HG02938 (cell line): ENCODE measurements at regions not wholly inside any gene's neighbourhood (a gene's known extent, or its start where the extent isn't known, plus 50 kb on each side); places are given as distances from the start of the nearest gene placed in this dataset.
"Not testable (repeated sequence)": the region's sequence is repeated elsewhere in the genome, so short reads cannot be mapped to it uniquely, and the experiment has no call there.

ENCODE experiments used
- ATAC-seq: cut with Tn5 transposase; IDR thresholded peaks from one replicate; pipeline ENCODE4 v1.9.1; 2021; ENCODE audit warnings: mild to moderate bottlenecking, moderate library complexity; ENCODE audit not compliant: unreplicated experiment

GRCh38 chr14:49946320-49947141 is 53.6 kb downstream of the ARF6 start:
- ATAC-seq, result no peak

- no peak for ATAC-seq
Measured at GRCh38 chr14:49947506-49947905, 54.6 kb downstream of the ARF6 start.

- no peak for ATAC-seq
Measured at GRCh38 chr14:49950275-49951228, 57.7 kb downstream of the ARF6 start.

GRCh38 chr14:49951229-49951607 is 58.3 kb downstream of the ARF6 start:
- ATAC-seq, result no peak

- ATAC-seq, result no peak
Measured at GRCh38 chr14:49951691-49952345, 58.9 kb downstream of the ARF6 start.

- ATAC-seq, result no peak
Measured at GRCh38 chr14:49953196-49953595, 60.3 kb downstream of the ARF6 start.

- ATAC-seq, result no peak
Measured at GRCh38 chr14:49954171-49954631, 61.3 kb downstream of the ARF6 start.

GRCh38 chr14:49955024-49955423 is 62.1 kb downstream of the ARF6 start:
- ATAC-seq, result no peak

- ATAC-seq, result no peak
Measured at GRCh38 chr14:49957089-49957852, 64.4 kb downstream of the ARF6 start.

GRCh38 chr14:49959822-49960408 is 67.0 kb downstream of the ARF6 start:
- no peak for ATAC-seq

GRCh38 chr14:49960453-49960852 is 67.6 kb downstream of the ARF6 start:
- no peak for ATAC-seq

GRCh38 chr14:49961270-49962222 is 68.7 kb downstream of the ARF6 start:
- peak; percentile 46 for ATAC-seq

GRCh38 chr14:49962621-49963020 is 69.7 kb downstream of the ARF6 start:
- peak; percentile 46 for ATAC-seq

GRCh38 chr14:49965068-49965651 is 72.3 kb downstream of the ARF6 start:
- not testable (repeated sequence) for ATAC-seq

- ATAC-seq, result no peak
Measured at GRCh38 chr14:49966304-49966809, 73.5 kb downstream of the ARF6 start.

- ATAC-seq, result no peak
Measured at GRCh38 chr14:49966971-49967630, 74.2 kb downstream of the ARF6 start.

GRCh38 chr14:49969961-49970360 is 77.1 kb downstream of the ARF6 start:
- ATAC-seq, result no peak
